AG10803 (cell line): ENCODE measurements at regions not wholly inside any gene's neighbourhood (a gene's known extent, or its start where the extent isn't known, plus 50 kb on each side); places are given as distances from the start of the nearest gene placed in this dataset.

Experiments used
- DNase-seq: peaks from one replicate; pipeline ENCODE4 v3.0.0; 2010; ENCODE audit warnings: low read depth
- H3K4me3 ChIP-seq: 2 replicates; pipeline ENCODE4 v1.5.1; 2011; ENCODE audit warnings: mild to moderate bottlenecking, low read length, control low read depth
- TF ChIP-seq, protein P1 (sequence below): conservative IDR thresholded peaks from 2 replicates; pipeline ENCODE4 v1.5.1; 2011; ENCODE audit warnings: mild to moderate bottlenecking, low read length, control low read depth, inconsistent platforms

DNA sequence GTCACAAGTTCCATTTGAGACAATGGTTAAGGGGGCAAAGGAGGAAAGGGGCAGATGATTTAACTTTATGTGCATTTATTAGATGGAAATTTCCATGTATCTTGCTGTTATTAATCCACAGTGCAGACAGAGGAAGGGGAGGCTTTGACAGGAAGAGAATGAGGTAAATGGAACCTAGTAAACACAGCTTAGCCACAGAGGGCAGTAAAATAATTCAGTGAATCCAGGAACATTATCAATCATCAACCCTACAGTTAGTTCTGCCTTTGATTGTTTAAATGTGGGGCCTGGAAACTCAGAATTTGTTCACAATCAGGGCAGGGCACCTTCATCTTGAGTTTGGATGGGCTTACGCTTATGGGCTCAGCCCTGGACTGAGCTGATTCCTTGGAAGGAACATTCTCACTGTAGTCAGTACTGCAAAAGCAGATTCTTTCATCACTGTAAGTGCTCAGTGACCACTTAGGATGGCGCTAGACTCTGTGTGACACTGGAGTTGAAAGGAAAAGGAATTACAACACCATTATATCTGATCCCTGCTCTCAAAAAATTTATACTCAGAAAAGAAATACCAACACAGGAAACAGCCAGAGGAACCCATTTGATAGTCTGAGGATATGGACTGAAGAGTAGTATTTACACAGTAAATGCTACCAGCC, 169.5 kb downstream of the PIK3R1 start:
- DNase-seq: no peak
- TF ChIP-seq, protein P1, sequence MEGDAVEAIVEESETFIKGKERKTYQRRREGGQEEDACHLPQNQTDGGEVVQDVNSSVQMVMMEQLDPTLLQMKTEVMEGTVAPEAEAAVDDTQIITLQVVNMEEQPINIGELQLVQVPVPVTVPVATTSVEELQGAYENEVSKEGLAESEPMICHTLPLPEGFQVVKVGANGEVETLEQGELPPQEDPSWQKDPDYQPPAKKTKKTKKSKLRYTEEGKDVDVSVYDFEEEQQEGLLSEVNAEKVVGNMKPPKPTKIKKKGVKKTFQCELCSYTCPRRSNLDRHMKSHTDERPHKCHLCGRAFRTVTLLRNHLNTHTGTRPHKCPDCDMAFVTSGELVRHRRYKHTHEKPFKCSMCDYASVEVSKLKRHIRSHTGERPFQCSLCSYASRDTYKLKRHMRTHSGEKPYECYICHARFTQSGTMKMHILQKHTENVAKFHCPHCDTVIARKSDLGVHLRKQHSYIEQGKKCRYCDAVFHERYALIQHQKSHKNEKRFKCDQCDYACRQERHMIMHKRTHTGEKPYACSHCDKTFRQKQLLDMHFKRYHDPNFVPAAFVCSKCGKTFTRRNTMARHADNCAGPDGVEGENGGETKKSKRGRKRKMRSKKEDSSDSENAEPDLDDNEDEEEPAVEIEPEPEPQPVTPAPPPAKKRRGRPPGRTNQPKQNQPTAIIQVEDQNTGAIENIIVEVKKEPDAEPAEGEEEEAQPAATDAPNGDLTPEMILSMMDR: no peak
- H3K4me3 ChIP-seq: no peak overlapping the region

DNA sequence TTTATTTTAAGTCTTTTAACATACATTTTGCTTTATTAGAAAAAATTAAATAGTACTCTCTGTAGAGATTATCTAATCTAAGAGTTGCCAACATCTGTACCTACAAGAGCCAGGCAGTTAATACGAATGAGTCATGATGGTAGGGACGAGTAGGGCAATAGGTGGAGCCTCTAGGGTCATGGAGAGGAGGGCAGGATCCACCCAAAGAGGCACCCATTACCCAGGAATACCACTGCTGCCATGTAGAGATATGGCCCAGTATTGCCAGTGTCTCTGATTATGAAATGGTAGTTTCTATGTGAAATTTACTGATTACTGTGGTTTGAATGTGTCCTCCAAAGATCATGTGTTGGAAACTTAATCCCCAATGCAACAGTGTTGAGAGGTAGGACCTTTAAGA, 170.4 kb downstream of the PIK3R1 start:
- no peak for DNase-seq
- H3K4me3 ChIP-seq: no peak overlapping the region
- TF ChIP-seq, protein P1: no peak

DNA sequence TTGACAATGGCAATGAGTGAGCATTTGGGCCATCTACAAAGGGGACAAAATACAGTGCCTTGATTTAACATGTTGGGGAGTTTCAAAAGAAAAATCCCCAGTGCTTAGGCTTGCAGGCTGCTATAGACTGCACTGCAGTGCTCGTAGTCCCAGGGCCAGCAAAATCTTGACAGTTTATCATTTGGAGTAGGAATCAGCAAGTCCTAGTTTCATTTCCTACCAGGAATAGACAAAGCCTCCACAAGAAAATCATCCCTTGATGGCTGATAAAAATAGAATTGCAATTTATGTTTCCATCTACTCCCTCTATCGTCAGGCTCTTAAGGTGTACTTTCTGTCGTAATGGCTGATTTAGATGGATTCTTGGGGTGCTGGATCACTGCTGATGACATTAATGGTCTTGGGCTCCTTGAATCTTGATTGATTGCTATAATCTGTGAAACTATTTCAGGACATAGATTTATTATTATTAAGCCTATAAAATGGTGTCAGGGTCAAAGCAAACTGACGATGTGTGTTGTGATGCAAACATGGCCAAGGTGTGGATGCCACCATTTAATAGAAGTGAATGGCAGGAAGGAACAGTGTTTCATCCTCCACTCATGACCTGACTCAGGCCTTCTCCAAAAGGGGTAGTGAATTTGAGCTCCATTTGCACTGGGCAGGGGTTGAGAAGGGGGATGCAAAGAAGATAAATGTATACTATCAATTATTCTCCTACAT, 171.7 kb downstream of the PIK3R1 start:
- TF ChIP-seq, protein P1: no peak
- H3K4me3 ChIP-seq: no peak overlapping the region

GRCh38 chr5:68389618-68390017, 174.1 kb downstream of the PIK3R1 start:
- DNase-seq: no peak
- TF ChIP-seq, protein P1: no peak
- no peak overlapping the region for H3K4me3 ChIP-seq

More for the DNA sequence above, 171.7 kb downstream of the PIK3R1 start:
- no peak for DNase-seq

DNA sequence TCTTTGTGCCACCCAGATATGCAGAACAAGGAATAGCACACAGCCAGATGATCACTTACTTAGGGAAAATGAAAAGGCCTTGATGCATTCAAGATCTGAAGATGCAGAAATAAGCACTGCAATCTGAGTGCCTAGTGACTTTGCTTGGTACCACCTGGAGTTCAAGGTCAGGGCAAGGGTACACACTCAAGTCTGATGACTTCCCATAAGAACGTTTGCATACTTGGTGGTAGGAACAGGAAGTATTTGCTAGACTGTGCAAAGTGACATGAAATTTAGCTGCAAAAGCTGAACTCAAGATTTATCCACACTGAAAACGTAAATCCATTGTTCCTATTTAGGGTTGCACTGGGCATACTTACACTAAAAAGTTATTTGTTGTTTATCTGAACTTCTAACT, 177.1 kb downstream of the PIK3R1 start:
- no peak for DNase-seq
- no peak overlapping the region for H3K4me3 ChIP-seq
- TF ChIP-seq, protein P1: no peak

DNA sequence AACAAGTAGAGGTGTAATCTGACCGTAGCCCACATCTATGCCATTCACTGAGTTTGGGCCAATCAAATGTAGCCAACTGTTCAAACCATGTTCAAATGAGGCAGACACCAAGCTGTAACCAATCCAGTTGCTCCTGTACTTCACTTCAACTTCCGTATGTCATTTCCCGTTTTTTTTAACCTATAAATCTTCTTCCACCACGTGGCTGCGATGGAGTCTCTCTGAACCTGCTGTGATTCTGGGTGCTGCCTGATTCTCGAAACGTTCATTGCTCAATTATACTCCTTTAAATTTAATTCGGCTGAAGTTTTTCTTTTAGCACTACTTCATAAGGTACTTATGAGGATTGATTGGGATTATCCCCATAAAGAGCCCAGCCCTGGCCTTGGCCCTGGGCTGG, 179.7 kb downstream of the PIK3R1 start:
- H3K4me3 ChIP-seq: no peak overlapping the region
- DNase-seq: no peak
- TF ChIP-seq, protein P1: no peak
